ENCODE measurements at regions not wholly inside any gene's neighbourhood (a gene's known extent, or its start where the extent isn't known, plus 50 kb on each side); places are given as distances from the start of the nearest gene placed in this dataset.

GRCh38 chr1:157240495-157241184 is 102.4 kb upstream of the ETV3 start:
- Histone ChIP-seq H3K27me3 (ENCODE audit: control insufficient read depth, insufficient read depth, low read length) (no peaks in the 10 kb centered on the region), H3K4me3 (ENCODE audit: low read depth, low read length) (no peak overlapping the region), H3K27ac (ENCODE audit: low read depth, low read length) (no peak overlapping the region), H3K9me3 (ENCODE audit: control insufficient read depth, insufficient read depth, low read length) (no peaks in the 10 kb centered on the region)
- no peak for TF ChIP-seq CTCF (IDR thresholded peaks at IDR 0.05; ENCODE audit: low read depth, low read length)
- no peak for DNase-seq (ENCODE audit: low read depth, low spot score)
- POLR2A ChIA-PET, result no interaction called here
- CTCF ChIA-PET, result no interaction called here

GRCh38 chr1:157239936-157240335 is 101.7 kb upstream of the ETV3 start:
- no peak for DNase-seq (ENCODE audit: low read depth, low spot score)
- no peaks in the 10 kb centered on the region for H3K27me3 ChIP-seq (ENCODE audit: control insufficient read depth, insufficient read depth, low read length)
- no peak overlapping the region for H3K27ac ChIP-seq (ENCODE audit: low read depth, low read length)
- H3K9me3 ChIP-seq (ENCODE audit: control insufficient read depth, insufficient read depth, low read length), result no peaks in the 10 kb centered on the region
- POLR2A ChIA-PET, result no interaction called here
- H3K4me3 ChIP-seq (ENCODE audit: low read depth, low read length), result no peak overlapping the region
- no peak for TF ChIP-seq CTCF (IDR thresholded peaks at IDR 0.05; ENCODE audit: low read depth, low read length)
- CTCF ChIA-PET, result no interaction called here

GRCh38 chr1:157238585-157238984 is 100.4 kb upstream of the ETV3 start:
- Histone ChIP-seq H3K9me3 (ENCODE audit: control insufficient read depth, insufficient read depth, low read length) (no peaks in the 10 kb centered on the region), H3K27ac (ENCODE audit: low read depth, low read length) (no peak overlapping the region), H3K4me3 (ENCODE audit: low read depth, low read length) (no peak overlapping the region), H3K27me3 (ENCODE audit: control insufficient read depth, insufficient read depth, low read length) (no peaks in the 10 kb centered on the region)
- TF ChIP-seq CTCF (IDR thresholded peaks at IDR 0.05; ENCODE audit: low read depth, low read length), result no peak
- no peak for DNase-seq (ENCODE audit: low read depth, low spot score)
- ChIA-PET POLR2A (no interaction called here), CTCF (no interaction called here)

- no peaks in the 10 kb centered on the region for H3K9me3 ChIP-seq (ENCODE audit: control insufficient read depth, insufficient read depth, low read length)
- H3K27me3 ChIP-seq (ENCODE audit: control insufficient read depth, insufficient read depth, low read length), result no peaks in the 10 kb centered on the region
- CTCF ChIA-PET, result no interaction called here
- no peak overlapping the region for H3K27ac ChIP-seq (ENCODE audit: low read depth, low read length)
- H3K4me3 ChIP-seq (ENCODE audit: low read depth, low read length), result no peak overlapping the region
- POLR2A ChIA-PET, result no interaction called here
- no peak for DNase-seq (ENCODE audit: low read depth, low spot score)
- TF ChIP-seq CTCF (IDR thresholded peaks at IDR 0.05; ENCODE audit: low read depth, low read length), result no peak
Observed at GRCh38 chr1:157237981-157238380, 99.8 kb upstream of the ETV3 start.

GRCh38 chr1:157237522-157237921 is 99.3 kb upstream of the ETV3 start:
- no peak for TF ChIP-seq CTCF (IDR thresholded peaks at IDR 0.05; ENCODE audit: low read depth, low read length)
- no peak for DNase-seq (ENCODE audit: low read depth, low spot score)
- Histone ChIP-seq H3K27ac (ENCODE audit: low read depth, low read length) (no peak overlapping the region), H3K27me3 (ENCODE audit: control insufficient read depth, insufficient read depth, low read length) (no peaks in the 10 kb centered on the region), H3K9me3 (ENCODE audit: control insufficient read depth, insufficient read depth, low read length) (no peaks in the 10 kb centered on the region), H3K4me3 (ENCODE audit: low read depth, low read length) (no peak overlapping the region)
- ChIA-PET CTCF (no interaction called here), POLR2A (no interaction called here)
